ENCODE measurements at regions not wholly inside any gene's neighbourhood (a gene's known extent, or its start where the extent isn't known, plus 50 kb on each side); places are given as distances from the start of the nearest gene placed in this dataset.
"Not testable (repeated sequence)": the region's sequence is repeated elsewhere in the genome, so short reads cannot be mapped to it uniquely, and the experiment has no call there.

- no peaks in the 10 kb centered on the region for H3K9me3 ChIP-seq (ENCODE audit: low read depth)
- no peak overlapping the region for H2AFZ ChIP-seq (replicated peaks)
- H3K4me2 ChIP-seq: no peak overlapping the region
- no peak overlapping the region for H3K27ac ChIP-seq
- Mint-ChIP-seq H3K4me1 (peaks cover 28% of the 10 kb centered on the region), H3K27ac (no peak overlapping the region), H3K4me3 (no peak overlapping the region), H3K9me3 (no peaks in the 10 kb centered on the region), H3K27me3 (ENCODE audit: insufficient read depth, low read depth) (peaks cover 16% of the 10 kb centered on the region), H3K36me3 (no peaks in the 10 kb centered on the region)
- H3K4me1 ChIP-seq: no peaks in the 10 kb centered on the region
- H3K27me3 ChIP-seq: no peaks in the 10 kb centered on the region
- DNase-seq (ENCODE audit: low spot score): no peak
- no peaks in the 10 kb centered on the region for H4K20me1 ChIP-seq (ENCODE audit: low read depth)
- no peaks in the 10 kb centered on the region for H3K79me2 ChIP-seq (ENCODE audit: low read depth)
- no peak overlapping the region for H3K4me3 ChIP-seq
- TF ChIP-seq EZH2phosphoT487 (IDR thresholded peaks at IDR 0.05) (no peak), CTCF (IDR thresholded peaks at IDR 0.05) (no peak), EZH2 (IDR thresholded peaks at IDR 0.05) (no peak)
- no peaks in the 10 kb centered on the region for H3K36me3 ChIP-seq
- H3F3A ChIP-seq (ENCODE audit: low read depth): no peaks in the 10 kb centered on the region
- no peak overlapping the region for H3K9ac ChIP-seq
Measured at GRCh38 chr16:26721290-26721689, 345.4 kb upstream of the C16orf82 start.

- H3K27ac Mint-ChIP-seq; H3F3A ChIP-seq (ENCODE audit: low read depth); H3K36me3 ChIP-seq; H3K9me3 Mint-ChIP-seq; H3K9me3 ChIP-seq (ENCODE audit: low read depth); H3K4me1 ChIP-seq; H3K79me2 ChIP-seq (ENCODE audit: low read depth); H3K27me3 ChIP-seq; H3K4me3 ChIP-seq; H3K4me2 ChIP-seq; H2AFZ ChIP-seq (replicated peaks); H3K27ac ChIP-seq; H4K20me1 ChIP-seq (ENCODE audit: low read depth); H3K36me3 Mint-ChIP-seq; H3K9ac ChIP-seq; DNase-seq (ENCODE audit: low spot score); H3K4me3 Mint-ChIP-seq: not testable (repeated sequence)
- peaks cover 25% of the 10 kb centered on the region for H3K4me1 Mint-ChIP-seq
- H3K27me3 Mint-ChIP-seq (ENCODE audit: insufficient read depth, low read depth): peaks cover 16% of the 10 kb centered on the region
Measured at GRCh38 chr16:26721957-26722356, 344.8 kb upstream of the C16orf82 start.

GRCh38 chr16:26724189-26724588 is 342.5 kb upstream of the C16orf82 start:
- no peak overlapping the region for H3K4me3 Mint-ChIP-seq
- H3K27me3 ChIP-seq: no peaks in the 10 kb centered on the region

GRCh38 chr16:26727848-26728247 is 338.9 kb upstream of the C16orf82 start:
- H3K4me1 ChIP-seq: no peaks in the 10 kb centered on the region
- TF ChIP-seq EZH2 (IDR thresholded peaks at IDR 0.05) (no peak), EZH2phosphoT487 (IDR thresholded peaks at IDR 0.05) (no peak), CTCF (IDR thresholded peaks at IDR 0.05) (no peak)
- no peak overlapping the region for H3K27ac Mint-ChIP-seq
- DNase-seq (ENCODE audit: low spot score): no peak
- H3K9me3 ChIP-seq (ENCODE audit: low read depth): no peaks in the 10 kb centered on the region
- no peak overlapping the region for H2AFZ ChIP-seq (replicated peaks)
- no peak overlapping the region for H3K4me3 Mint-ChIP-seq
- H3K36me3 ChIP-seq: no peaks in the 10 kb centered on the region
- H3K36me3 Mint-ChIP-seq: no peaks in the 10 kb centered on the region
- H3K9me3 Mint-ChIP-seq: no peaks in the 10 kb centered on the region
- H3K4me2 ChIP-seq: no peak overlapping the region
- H3K79me2 ChIP-seq (ENCODE audit: low read depth): no peaks in the 10 kb centered on the region
- no peak overlapping the region for H3K4me3 ChIP-seq
- no peaks in the 10 kb centered on the region for H3F3A ChIP-seq (ENCODE audit: low read depth)
- H3K9ac ChIP-seq: no peak overlapping the region
- H4K20me1 ChIP-seq (ENCODE audit: low read depth): no peaks in the 10 kb centered on the region
- peaks cover 16% of the 10 kb centered on the region for H3K27me3 Mint-ChIP-seq (ENCODE audit: insufficient read depth, low read depth)
- H3K27ac ChIP-seq: no peak overlapping the region
- H3K4me1 Mint-ChIP-seq: peaks cover 10% of the 10 kb centered on the region
- H3K27me3 ChIP-seq: no peaks in the 10 kb centered on the region

More at GRCh38 chr16:26724189-26724588, 342.5 kb upstream of the C16orf82 start:
- no peak for DNase-seq (ENCODE audit: low spot score)
- H3F3A ChIP-seq (ENCODE audit: low read depth): no peaks in the 10 kb centered on the region
- H3K9me3 ChIP-seq (ENCODE audit: low read depth): no peaks in the 10 kb centered on the region
- Mint-ChIP-seq H3K27me3 (ENCODE audit: insufficient read depth, low read depth) (peaks cover 14% of the 10 kb centered on the region), H3K4me1 (peaks cover 10% of the 10 kb centered on the region), H3K27ac (no peak overlapping the region), H3K36me3 (no peaks in the 10 kb centered on the region), H3K9me3 (no peaks in the 10 kb centered on the region)
- no peak overlapping the region for H2AFZ ChIP-seq (replicated peaks)
- H3K36me3 ChIP-seq: no peaks in the 10 kb centered on the region
- no peaks in the 10 kb centered on the region for H3K4me1 ChIP-seq
- no peak overlapping the region for H3K4me2 ChIP-seq
- no peak overlapping the region for H3K27ac ChIP-seq
- no peak overlapping the region for H3K4me3 ChIP-seq
- H3K79me2 ChIP-seq (ENCODE audit: low read depth): no peaks in the 10 kb centered on the region
- no peaks in the 10 kb centered on the region for H4K20me1 ChIP-seq (ENCODE audit: low read depth)
- TF ChIP-seq CTCF (IDR thresholded peaks at IDR 0.05): no peak
- no peak for TF ChIP-seq EZH2phosphoT487 (IDR thresholded peaks at IDR 0.05)
- no peak for TF ChIP-seq EZH2 (IDR thresholded peaks at IDR 0.05)
- H3K9ac ChIP-seq: no peak overlapping the region
